Memory B cell (primary cell): ENCODE measurements at regions not wholly inside any gene's neighbourhood (a gene's known extent, or its start where the extent isn't known, plus 50 kb on each side); places are given as distances from the start of the nearest gene placed in this dataset.
"Not testable (repeated sequence)": the region's sequence is repeated elsewhere in the genome, so short reads cannot be mapped to it uniquely, and the experiment has no call there.

Experiments used
- ATAC-seq: fragments of 150-1000 bp; cut with Tn5 transposase; 2 replicates; pipeline ENCODE4 v1.10.0; 2021; ENCODE audit warnings: low read depth, mild to moderate bottlenecking, moderate library complexity
- DNase-seq, 2 donors: peaks; one replicate each; pipeline ENCODE4 v3.0.0; 2022; ENCODE audit warnings: low spot score in 2 of 2
- H3K27ac Mint-ChIP-seq: one replicate; pipeline ENCODE4 v1.8.0; 2022; ENCODE audit warnings: mild to moderate bottlenecking, moderate library complexity, mixed read lengths
- H3K27me3 Mint-ChIP-seq: one replicate; pipeline ENCODE4 v1.8.0; 2022; ENCODE audit warnings: mixed read lengths
- H3K36me3 Mint-ChIP-seq: one replicate; pipeline ENCODE4 v1.8.0; 2022; ENCODE audit warnings: mild to moderate bottlenecking, mixed read lengths
- H3K4me1 Mint-ChIP-seq: one replicate; pipeline ENCODE4 v1.8.0; 2022; ENCODE audit warnings: mixed read lengths
- H3K4me3 Mint-ChIP-seq: one replicate; pipeline ENCODE4 v1.8.0; 2022; ENCODE audit warnings: mild to moderate bottlenecking, moderate library complexity, mixed read lengths
- H3K9me3 Mint-ChIP-seq: one replicate; pipeline ENCODE4 v1.8.0; 2022; ENCODE audit warnings: mixed read lengths

DNA sequence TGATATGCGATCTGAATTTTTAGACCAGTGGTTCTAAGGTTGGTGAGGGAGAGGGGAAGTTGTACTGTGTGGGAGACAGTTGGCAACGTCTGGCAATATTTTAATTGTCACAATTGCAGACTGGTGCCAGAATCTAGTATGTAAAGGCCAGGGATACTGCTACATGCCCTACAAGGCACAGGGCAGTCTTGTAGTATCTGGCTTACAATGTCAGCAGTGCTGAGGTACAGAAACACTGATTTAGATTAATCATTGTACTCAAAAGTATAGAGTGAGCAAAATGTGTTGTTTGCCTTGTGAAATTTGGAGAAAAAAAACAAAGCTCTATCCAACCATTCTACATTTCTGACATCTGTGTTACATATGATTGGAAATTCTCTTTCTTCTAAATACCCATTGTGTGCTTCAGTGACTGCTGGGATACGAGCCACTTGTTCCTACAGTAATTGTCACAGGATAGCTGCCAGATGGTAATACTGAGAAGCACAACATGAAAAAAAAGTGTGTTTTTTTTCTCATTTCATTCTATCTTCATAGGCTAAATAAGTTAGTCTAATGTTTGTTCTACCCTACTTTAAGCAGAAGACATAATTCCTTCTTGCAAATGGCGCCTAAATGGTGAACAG, 526.7 kb upstream of the AGA start:
- Mint-ChIP-seq H3K4me1 (no peaks in the 10 kb centered on the region), H3K9me3 (no peaks in the 10 kb centered on the region)

DNA sequence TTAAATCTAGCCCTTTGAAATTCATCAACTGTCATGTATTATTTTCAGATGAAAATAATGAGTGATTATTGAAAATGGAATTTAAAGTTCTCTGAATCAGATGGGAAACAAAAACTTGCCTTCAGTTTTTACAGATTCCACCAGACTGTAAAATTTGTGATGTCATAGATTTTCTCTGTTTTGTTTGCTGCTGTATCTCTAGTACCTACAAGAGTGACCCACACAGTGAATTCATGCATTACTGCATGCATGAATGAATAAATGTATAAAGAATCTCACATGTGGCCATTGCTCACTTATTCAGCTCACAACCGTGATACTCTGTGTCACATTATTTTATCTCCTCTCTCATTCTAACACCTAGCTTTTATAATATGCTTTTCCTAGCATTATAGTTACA, 532.2 kb upstream of the AGA start:
- H3K4me3 Mint-ChIP-seq = no peak overlapping the region
- DNase-seq (no peak), ATAC-seq (no peak)
- no peaks in the 10 kb centered on the region for H3K36me3 Mint-ChIP-seq
- no peaks in the 10 kb centered on the region for H3K9me3 Mint-ChIP-seq
- H3K27ac Mint-ChIP-seq = no peak overlapping the region
- H3K4me1 Mint-ChIP-seq = no peaks in the 10 kb centered on the region
- H3K27me3 Mint-ChIP-seq = no peaks in the 10 kb centered on the region

More for the DNA sequence above, 526.7 kb upstream of the AGA start:
- Mint-ChIP-seq H3K27ac (no peak overlapping the region), H3K36me3 (no peaks in the 10 kb centered on the region), H3K27me3 (no peaks in the 10 kb centered on the region), H3K4me3 (no peak overlapping the region)
- no peak for ATAC-seq
- DNase-seq = no peak

- DNase-seq (no peak), ATAC-seq (no peak)
- Mint-ChIP-seq H3K4me1 (no peaks in the 10 kb centered on the region), H3K4me3 (no peak overlapping the region), H3K27me3 (no peaks in the 10 kb centered on the region), H3K36me3 (no peaks in the 10 kb centered on the region), H3K9me3 (no peaks in the 10 kb centered on the region), H3K27ac (no peak overlapping the region)
These were observed 533.2 kb upstream of the AGA start for GRCh38 chr4:177975315-177975987.

DNA sequence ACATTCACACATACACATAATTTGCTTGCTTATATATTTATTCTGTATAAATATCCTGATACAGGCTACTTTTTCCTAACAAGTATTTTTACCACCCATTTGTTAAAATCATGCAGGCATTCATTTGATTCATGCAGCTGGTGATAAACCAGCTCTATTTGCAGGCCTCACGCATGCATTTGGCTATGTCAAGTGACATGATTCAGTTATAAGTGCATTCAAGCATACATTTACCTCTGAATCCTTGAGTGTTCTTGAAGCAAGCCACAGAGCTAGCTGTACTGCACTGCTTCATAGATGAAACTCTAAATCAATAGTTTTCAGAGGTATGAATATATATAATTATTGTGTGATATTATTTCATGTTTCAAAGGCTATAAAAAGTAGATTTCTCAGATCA, 544.0 kb upstream of the AGA start:
- Mint-ChIP-seq H3K27ac (no peak overlapping the region), H3K36me3 (no peaks in the 10 kb centered on the region), H3K9me3 (no peaks in the 10 kb centered on the region), H3K27me3 (no peaks in the 10 kb centered on the region), H3K4me3 (no peak overlapping the region), H3K4me1 (no peaks in the 10 kb centered on the region)
- ATAC-seq (no peak), DNase-seq (no peak)

DNA sequence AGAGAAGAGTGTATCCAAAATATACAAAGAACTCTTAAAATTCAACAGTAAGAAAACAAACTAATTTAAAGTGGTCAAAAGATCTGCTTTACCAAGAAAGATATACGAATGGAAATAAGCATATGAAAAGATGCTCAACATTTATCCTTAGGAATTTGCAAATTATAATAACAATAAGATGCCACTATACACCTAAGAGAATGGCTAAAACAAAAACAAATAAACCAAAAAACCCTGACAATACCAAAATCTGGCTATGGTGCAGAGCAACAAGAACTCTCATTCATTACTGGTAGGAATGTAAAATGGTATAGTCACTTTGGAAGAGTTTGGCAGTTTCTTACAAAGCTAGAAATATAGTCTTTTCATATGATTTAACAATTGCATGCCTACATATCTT, 545.7 kb upstream of the AGA start:
- H3K36me3 Mint-ChIP-seq = no peaks in the 10 kb centered on the region
- DNase-seq (no peak), ATAC-seq (no peak)
- no peak overlapping the region for H3K4me3 Mint-ChIP-seq
- H3K9me3 Mint-ChIP-seq = no peaks in the 10 kb centered on the region
- no peaks in the 10 kb centered on the region for H3K4me1 Mint-ChIP-seq
- no peak overlapping the region for H3K27ac Mint-ChIP-seq
- no peaks in the 10 kb centered on the region for H3K27me3 Mint-ChIP-seq

- ATAC-seq = no peak
- no peak for DNase-seq
- no peaks in the 10 kb centered on the region for H3K4me1 Mint-ChIP-seq
- H3K9me3 Mint-ChIP-seq = no peaks in the 10 kb centered on the region
- H3K36me3 Mint-ChIP-seq = no peaks in the 10 kb centered on the region
- no peaks in the 10 kb centered on the region for H3K27me3 Mint-ChIP-seq
- no peak overlapping the region for H3K27ac Mint-ChIP-seq
- H3K4me3 Mint-ChIP-seq = no peak overlapping the region
These were observed 547.4 kb upstream of the AGA start for GRCh38 chr4:177989503-177990201.

DNA sequence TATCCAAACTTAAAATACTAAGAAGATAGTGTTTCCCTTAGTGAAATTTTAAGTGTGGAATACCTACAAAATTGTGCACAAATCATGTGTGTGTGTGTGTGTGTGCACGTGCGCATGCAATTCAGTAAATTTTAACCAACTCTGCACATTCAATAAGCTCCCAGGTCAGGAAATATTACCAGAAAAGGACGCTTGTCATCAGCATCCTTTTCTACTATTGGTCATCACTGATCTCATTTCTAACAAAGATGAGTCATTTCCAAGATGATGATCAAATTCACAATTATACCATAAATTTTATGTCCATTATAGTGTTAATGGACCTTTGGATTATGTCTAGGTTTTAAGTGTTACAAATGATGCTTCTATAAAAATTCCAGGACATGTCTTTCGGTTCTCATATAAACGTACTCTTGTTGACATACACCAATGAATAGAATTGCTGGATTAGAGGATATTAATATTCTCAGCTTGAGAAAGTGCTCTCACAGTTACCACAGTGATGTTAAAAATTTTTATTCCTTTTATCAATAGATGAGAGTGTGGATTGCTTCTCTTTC, 560.9 kb upstream of the AGA start:
- H3K4me1 Mint-ChIP-seq = no peaks in the 10 kb centered on the region
- no peaks in the 10 kb centered on the region for H3K9me3 Mint-ChIP-seq
- no peak overlapping the region for H3K4me3 Mint-ChIP-seq
- DNase-seq (no peak), ATAC-seq (no peak)
- H3K36me3 Mint-ChIP-seq = no peaks in the 10 kb centered on the region
- H3K27me3 Mint-ChIP-seq = no peaks in the 10 kb centered on the region
- H3K27ac Mint-ChIP-seq = no peak overlapping the region

DNA sequence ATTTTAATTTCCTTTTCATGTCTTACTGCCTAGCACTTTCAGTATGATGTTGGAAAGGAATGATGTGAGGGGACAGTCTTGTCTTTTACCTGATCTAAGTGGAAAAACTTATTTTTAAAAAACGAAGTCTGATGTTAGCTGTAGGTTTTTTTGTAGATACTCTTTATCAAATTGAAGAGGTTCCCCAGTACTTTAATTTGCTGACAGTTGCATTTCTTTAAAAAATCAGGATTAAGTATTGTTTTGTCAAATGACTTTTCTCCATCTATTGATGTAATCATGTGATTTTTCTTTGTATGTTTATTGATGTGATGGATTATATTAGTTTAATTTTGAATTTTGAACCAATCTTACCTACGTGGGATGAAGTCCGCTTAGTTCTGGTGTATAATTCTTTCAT, 568.4 kb upstream of the AGA start:
- Mint-ChIP-seq H3K36me3 (no peaks in the 10 kb centered on the region), H3K4me1 (no peaks in the 10 kb centered on the region), H3K27me3 (no peaks in the 10 kb centered on the region), H3K27ac (no peak overlapping the region), H3K9me3 (no peaks in the 10 kb centered on the region), H3K4me3 (no peak overlapping the region)
- DNase-seq (no peak), ATAC-seq (no peak)

GRCh38 chr4:178015046-178015445, 572.8 kb upstream of the AGA start:
- H3K27me3 Mint-ChIP-seq, H3K36me3 Mint-ChIP-seq, H3K4me3 Mint-ChIP-seq, DNase-seq, ATAC-seq, H3K27ac Mint-ChIP-seq, H3K9me3 Mint-ChIP-seq, H3K4me1 Mint-ChIP-seq: not testable (repeated sequence)

- ATAC-seq = no peak
- Mint-ChIP-seq H3K27ac (no peak overlapping the region), H3K4me3 (no peak overlapping the region)
These were observed 584.8 kb upstream of the AGA start for GRCh38 chr4:178026999-178027398.

DNA sequence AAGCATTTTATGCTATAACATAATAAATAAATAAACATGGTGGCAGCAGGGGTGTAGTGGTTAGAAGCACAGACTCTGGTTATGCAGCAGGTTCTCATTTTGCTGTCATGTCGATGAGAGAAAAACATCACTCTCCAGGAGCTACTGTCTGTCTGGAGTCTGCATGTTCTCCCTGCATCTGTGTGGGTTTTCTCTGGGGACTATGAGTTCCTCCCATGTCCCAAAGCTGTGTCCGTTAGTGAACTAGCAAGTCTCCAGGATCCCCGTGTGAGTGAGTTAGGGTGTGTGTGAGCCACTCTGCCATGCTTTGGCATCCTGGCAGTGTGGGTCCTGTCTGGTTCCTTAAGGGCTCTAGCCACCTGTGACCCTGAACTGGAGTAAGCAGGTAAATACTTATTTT, 585.6 kb upstream of the AGA start:
- Mint-ChIP-seq H3K36me3 (no peaks in the 10 kb centered on the region), H3K4me3 (no peak overlapping the region), H3K9me3 (no peaks in the 10 kb centered on the region), H3K27ac (no peak overlapping the region), H3K27me3 (no peaks in the 10 kb centered on the region), H3K4me1 (no peaks in the 10 kb centered on the region)
- DNase-seq (no peak), ATAC-seq (no peak)

More at GRCh38 chr4:178026999-178027398, 584.8 kb upstream of the AGA start:
- DNase-seq = no peak
- no peaks in the 10 kb centered on the region for H3K4me1 Mint-ChIP-seq
- H3K9me3 Mint-ChIP-seq = no peaks in the 10 kb centered on the region
- no peaks in the 10 kb centered on the region for H3K27me3 Mint-ChIP-seq
- H3K36me3 Mint-ChIP-seq = no peaks in the 10 kb centered on the region

DNA sequence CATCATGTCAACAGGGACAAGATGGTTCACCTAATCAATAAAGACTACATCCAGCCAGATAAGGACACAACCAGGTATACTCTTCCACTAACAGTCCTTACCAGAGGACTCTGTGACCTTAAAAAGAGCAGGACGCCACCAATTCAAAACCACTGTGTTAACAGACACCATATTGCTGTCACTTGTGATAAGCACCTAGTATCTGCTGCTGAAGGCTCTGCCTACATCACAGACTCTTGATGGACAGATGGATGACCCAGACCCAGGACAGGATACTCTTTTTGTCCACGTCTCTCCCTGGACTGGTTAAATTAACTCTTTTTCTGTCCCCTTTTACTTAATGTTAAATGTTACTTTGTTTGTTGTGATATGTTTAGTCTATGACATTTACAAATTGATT, 586.2 kb upstream of the AGA start:
- Mint-ChIP-seq H3K27me3 (no peaks in the 10 kb centered on the region), H3K4me1 (no peaks in the 10 kb centered on the region), H3K4me3 (no peak overlapping the region), H3K9me3 (no peaks in the 10 kb centered on the region), H3K36me3 (no peaks in the 10 kb centered on the region), H3K27ac (no peak overlapping the region)
- ATAC-seq (no peak), DNase-seq (no peak)

DNA sequence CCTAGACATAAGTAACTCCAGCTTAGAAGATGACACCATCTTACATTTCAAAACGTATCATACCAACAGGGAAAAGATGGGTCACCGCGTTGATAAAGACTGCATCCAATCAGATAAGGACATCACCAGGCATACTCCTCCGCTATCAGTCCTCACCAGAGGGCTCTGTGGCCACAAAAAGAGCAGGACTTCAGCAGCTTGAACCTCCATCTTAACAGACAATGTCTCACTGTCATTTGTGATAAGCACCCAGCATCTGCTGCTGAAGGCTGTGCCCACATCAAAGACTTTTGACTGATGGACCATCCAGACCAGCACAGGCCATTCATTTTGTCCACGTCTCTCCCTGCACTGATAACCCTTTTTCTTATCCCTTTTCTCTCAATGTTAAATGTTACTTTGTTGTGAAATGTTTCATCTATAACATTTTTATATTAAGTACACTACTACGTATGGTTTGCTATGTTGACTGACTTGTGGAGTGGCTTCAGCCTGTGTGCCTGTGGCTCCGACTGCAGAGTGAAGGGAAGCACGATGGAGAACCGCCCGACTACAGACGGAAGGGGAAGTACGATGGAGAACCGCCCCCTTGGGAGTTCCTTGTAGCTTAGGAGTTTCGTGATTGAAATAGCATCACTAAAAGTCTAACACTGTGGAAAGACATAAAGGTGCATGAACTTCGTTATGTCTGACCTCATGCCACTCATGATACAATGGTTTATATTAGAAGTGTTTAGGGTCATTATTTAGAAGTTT, 595.4 kb upstream of the AGA start:
- Mint-ChIP-seq H3K36me3 (no peaks in the 10 kb centered on the region), H3K4me1 (no peaks in the 10 kb centered on the region), H3K27me3 (no peaks in the 10 kb centered on the region), H3K4me3 (no peak overlapping the region), H3K27ac (no peak overlapping the region), H3K9me3 (peaks cover 5% of the 10 kb centered on the region)
- ATAC-seq (no peak), DNase-seq (no peak)

DNA sequence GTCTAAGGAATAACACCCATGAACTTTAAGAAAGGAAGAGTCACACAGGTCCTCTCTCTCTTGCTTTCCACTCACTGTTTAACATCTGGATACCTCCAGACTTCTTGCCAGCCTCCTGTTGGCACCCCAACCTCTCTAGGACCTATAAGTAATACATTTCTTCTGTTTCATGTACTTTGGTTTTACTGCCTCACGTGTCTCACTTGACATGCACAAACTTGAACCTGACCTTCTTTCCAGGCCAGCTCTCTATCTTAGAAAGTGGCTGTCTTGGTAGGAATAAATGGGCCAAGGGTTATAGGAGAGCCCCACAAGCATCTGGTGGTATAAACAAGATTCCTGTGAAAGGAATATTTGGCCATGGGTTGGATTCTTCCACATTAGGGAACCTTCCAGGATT, 614.8 kb upstream of the AGA start:
- no peak for DNase-seq
- H3K27me3 Mint-ChIP-seq = no peaks in the 10 kb centered on the region
- no peak overlapping the region for H3K4me3 Mint-ChIP-seq
- H3K36me3 Mint-ChIP-seq = no peaks in the 10 kb centered on the region
- no peak for ATAC-seq
- H3K4me1 Mint-ChIP-seq = no peaks in the 10 kb centered on the region
- H3K9me3 Mint-ChIP-seq = peaks cover 3% of the 10 kb centered on the region
- no peak overlapping the region for H3K27ac Mint-ChIP-seq
